ENCODE measurements at regions not wholly inside any gene's neighbourhood (a gene's known extent, or its start where the extent isn't known, plus 50 kb on each side); places are given as distances from the start of the nearest gene placed in this dataset.

- no peak for DNase-seq
- H2BK120ac ChIP-seq (ENCODE audit: insufficient read depth, low read length, poor library complexity): no peak overlapping the region
- no peak overlapping the region for H3K4me2 ChIP-seq (ENCODE audit: low read length)
- no peaks in the 10 kb centered on the region for H3K27me3 ChIP-seq (ENCODE audit: insufficient read depth, low read length)
- H4K8ac ChIP-seq (ENCODE audit: low read depth, low read length): no peak overlapping the region
- no peak overlapping the region for H2BK12ac ChIP-seq (ENCODE audit: low read length)
- no peak overlapping the region for H3K18ac ChIP-seq (ENCODE audit: low read length)
- no peaks in the 10 kb centered on the region for H3K36me3 ChIP-seq (ENCODE audit: control insufficient read depth in 1 of 2, insufficient read depth in 2 of 2, low read length in 2 of 2)
- no peak overlapping the region for H3K4ac ChIP-seq (ENCODE audit: low read depth, low read length)
- no peak overlapping the region for H3K4me3 ChIP-seq (ENCODE audit: low read depth, low read length)
- no peak overlapping the region for H2AK5ac ChIP-seq (ENCODE audit: low read length)
- H3K9ac ChIP-seq (ENCODE audit: low read length): no peak overlapping the region
- H2AFZ ChIP-seq (ENCODE audit: insufficient read depth, low read length, poor library complexity): no peak overlapping the region
- no peak overlapping the region for H3K23ac ChIP-seq (ENCODE audit: low read length)
- no peak overlapping the region for H4K91ac ChIP-seq (ENCODE audit: low read depth, low read length)
- H3K14ac ChIP-seq (ENCODE audit: low read length): no peak overlapping the region
- H3K79me1 ChIP-seq (ENCODE audit: low read length): no peaks in the 10 kb centered on the region
- no peaks in the 10 kb centered on the region for H3K9me3 ChIP-seq (ENCODE audit: insufficient read depth, low read depth, low read length)
- no peaks in the 10 kb centered on the region for H3K79me2 ChIP-seq (ENCODE audit: control insufficient read depth, insufficient read depth, low read length, poor library complexity)
- no CpG with 5 or more reads among the region's 4 CpGs for WGBS (ENCODE audit: extremely low coverage, insufficient coverage, insufficient read length)
- H3K4me1 ChIP-seq (ENCODE audit: control insufficient read depth in 1 of 2, insufficient read depth in 2 of 2, low read length in 2 of 2): no peaks in the 10 kb centered on the region
- H3K27ac ChIP-seq (ENCODE audit: low read depth, low read length): no peak overlapping the region
- H2BK5ac ChIP-seq (ENCODE audit: low read depth, low read length, poor library complexity): no peak overlapping the region
- H4K12ac ChIP-seq (ENCODE audit: low read depth, low read length): no peak overlapping the region
These were observed 453.7 kb upstream of the RIOK2 start for GRCh38 chr5:97636766-97637165.

- Histone ChIP-seq H3K23ac (ENCODE audit: low read length) (no peak overlapping the region), H2BK120ac (ENCODE audit: insufficient read depth, low read length, poor library complexity) (no peak overlapping the region), H3K27me3 (ENCODE audit: insufficient read depth, low read length) (no peaks in the 10 kb centered on the region), H4K8ac (ENCODE audit: low read depth, low read length) (no peak overlapping the region), H3K36me3 (ENCODE audit: control insufficient read depth in 1 of 2, insufficient read depth in 2 of 2, low read length in 2 of 2) (no peaks in the 10 kb centered on the region), H3K9me3 (ENCODE audit: insufficient read depth, low read depth, low read length) (no peaks in the 10 kb centered on the region), H3K4me3 (ENCODE audit: low read depth, low read length) (no peak overlapping the region), H3K27ac (ENCODE audit: low read depth, low read length) (no peak overlapping the region), H2BK5ac (ENCODE audit: low read depth, low read length, poor library complexity) (no peak overlapping the region), H3K79me2 (ENCODE audit: control insufficient read depth, insufficient read depth, low read length, poor library complexity) (no peaks in the 10 kb centered on the region), H3K9ac (ENCODE audit: low read length) (no peak overlapping the region), H3K4me2 (ENCODE audit: low read length) (no peak overlapping the region), H4K12ac (ENCODE audit: low read depth, low read length) (no peak overlapping the region), H4K91ac (ENCODE audit: low read depth, low read length) (no peak overlapping the region), H3K18ac (ENCODE audit: low read length) (no peak overlapping the region), H3K4me1 (ENCODE audit: control insufficient read depth in 1 of 2, insufficient read depth in 2 of 2, low read length in 2 of 2) (no peaks in the 10 kb centered on the region), H2AFZ (ENCODE audit: insufficient read depth, low read length, poor library complexity) (no peak overlapping the region), H2AK5ac (ENCODE audit: low read length) (no peak overlapping the region), H2BK12ac (ENCODE audit: low read length) (no peak overlapping the region), H3K14ac (ENCODE audit: low read length) (no peak overlapping the region), H3K79me1 (ENCODE audit: low read length) (no peaks in the 10 kb centered on the region), H3K4ac (ENCODE audit: low read depth, low read length) (no peak overlapping the region)
- no peak for DNase-seq
- WGBS (ENCODE audit: extremely low coverage, insufficient coverage, insufficient read length): no CpG with 5 or more reads among the region's 1 CpG
These were observed 458.0 kb upstream of the RIOK2 start for GRCh38 chr5:97641081-97641480.

GRCh38 chr5:97644206-97644605 is 461.2 kb upstream of the RIOK2 start:
- Histone ChIP-seq H3K23ac (ENCODE audit: low read length) (no peak overlapping the region), H3K79me2 (ENCODE audit: control insufficient read depth, insufficient read depth, low read length, poor library complexity) (no peaks in the 10 kb centered on the region)

GRCh38 chr5:97644896-97645295 is 461.8 kb upstream of the RIOK2 start:
- no peaks in the 10 kb centered on the region for H3K36me3 ChIP-seq (ENCODE audit: control insufficient read depth in 1 of 2, insufficient read depth in 2 of 2, low read length in 2 of 2)
- H4K91ac ChIP-seq (ENCODE audit: low read depth, low read length): no peak overlapping the region
- H3K9me3 ChIP-seq (ENCODE audit: insufficient read depth, low read depth, low read length): no peaks in the 10 kb centered on the region
- DNase-seq: peak; percentile 10 to 52
- H3K27me3 ChIP-seq (ENCODE audit: insufficient read depth, low read length): no peaks in the 10 kb centered on the region
- H3K4me2 ChIP-seq (ENCODE audit: low read length): no peak overlapping the region
- no peak overlapping the region for H2AFZ ChIP-seq (ENCODE audit: insufficient read depth, low read length, poor library complexity)
- H3K23ac ChIP-seq (ENCODE audit: low read length): no peak overlapping the region
- H3K79me1 ChIP-seq (ENCODE audit: low read length): no peaks in the 10 kb centered on the region
- no peak overlapping the region for H3K14ac ChIP-seq (ENCODE audit: low read length)
- H4K8ac ChIP-seq (ENCODE audit: low read depth, low read length): no peak overlapping the region
- H3K18ac ChIP-seq (ENCODE audit: low read length): no peak overlapping the region
- H3K79me2 ChIP-seq (ENCODE audit: control insufficient read depth, insufficient read depth, low read length, poor library complexity): no peaks in the 10 kb centered on the region
- no peak overlapping the region for H3K4ac ChIP-seq (ENCODE audit: low read depth, low read length)
- no peak overlapping the region for H2BK120ac ChIP-seq (ENCODE audit: insufficient read depth, low read length, poor library complexity)
- H2BK12ac ChIP-seq (ENCODE audit: low read length): no peak overlapping the region
- H2BK5ac ChIP-seq (ENCODE audit: low read depth, low read length, poor library complexity): no peak overlapping the region
- H3K9ac ChIP-seq (ENCODE audit: low read length): no peak overlapping the region
- no peak overlapping the region for H4K12ac ChIP-seq (ENCODE audit: low read depth, low read length)
- H3K4me1 ChIP-seq (ENCODE audit: control insufficient read depth in 1 of 2, insufficient read depth in 2 of 2, low read length in 2 of 2): no peaks in the 10 kb centered on the region
- WGBS (ENCODE audit: extremely low coverage, insufficient coverage, insufficient read length): no CpG with 5 or more reads among the region's 2 CpGs
- H3K4me3 ChIP-seq (ENCODE audit: low read depth, low read length): no peak overlapping the region
- H3K27ac ChIP-seq (ENCODE audit: low read depth, low read length): no peak overlapping the region
- H2AK5ac ChIP-seq (ENCODE audit: low read length): no peak overlapping the region

More at GRCh38 chr5:97644206-97644605, 461.2 kb upstream of the RIOK2 start:
- Histone ChIP-seq H3K9ac (ENCODE audit: low read length) (no peak overlapping the region), H3K18ac (ENCODE audit: low read length) (no peak overlapping the region), H3K36me3 (ENCODE audit: control insufficient read depth in 1 of 2, insufficient read depth in 2 of 2, low read length in 2 of 2) (no peaks in the 10 kb centered on the region), H3K9me3 (ENCODE audit: insufficient read depth, low read depth, low read length) (no peaks in the 10 kb centered on the region), H2BK120ac (ENCODE audit: insufficient read depth, low read length, poor library complexity) (no peak overlapping the region), H3K4me1 (ENCODE audit: control insufficient read depth in 1 of 2, insufficient read depth in 2 of 2, low read length in 2 of 2) (no peaks in the 10 kb centered on the region), H3K27me3 (ENCODE audit: insufficient read depth, low read length) (no peaks in the 10 kb centered on the region), H3K79me1 (ENCODE audit: low read length) (no peaks in the 10 kb centered on the region), H4K8ac (ENCODE audit: low read depth, low read length) (no peak overlapping the region), H3K14ac (ENCODE audit: low read length) (no peak overlapping the region), H3K4ac (ENCODE audit: low read depth, low read length) (no peak overlapping the region), H2BK5ac (ENCODE audit: low read depth, low read length, poor library complexity) (no peak overlapping the region), H2AFZ (ENCODE audit: insufficient read depth, low read length, poor library complexity) (no peak overlapping the region), H2AK5ac (ENCODE audit: low read length) (no peak overlapping the region), H2BK12ac (ENCODE audit: low read length) (no peak overlapping the region), H4K12ac (ENCODE audit: low read depth, low read length) (no peak overlapping the region), H3K27ac (ENCODE audit: low read depth, low read length) (no peak overlapping the region), H3K4me3 (ENCODE audit: low read depth, low read length) (no peak overlapping the region), H3K4me2 (ENCODE audit: low read length) (no peak overlapping the region), H4K91ac (ENCODE audit: low read depth, low read length) (no peak overlapping the region)
- DNase-seq: peak in 1 of 2 donors; percentile 77
